ENCODE measurements at regions not wholly inside any gene's neighbourhood (a gene's known extent, or its start where the extent isn't known, plus 50 kb on each side); places are given as distances from the start of the nearest gene placed in this dataset.

- DNase-seq: no peak
- BruUV-seq (replicated peaks): no TSS peak
- no peak overlapping the region for H3K27ac Mint-ChIP-seq (ENCODE audit: unreplicated experiment)
- CTCF ChIA-PET: no interaction called here
- no peaks in the 10 kb centered on the region for H3K36me3 Mint-ChIP-seq (ENCODE audit: insufficient read depth, unreplicated experiment)
- no peaks in the 10 kb centered on the region for H3K4me1 Mint-ChIP-seq (ENCODE audit: low read depth, unreplicated experiment)
- TF ChIP-seq, protein P1, sequence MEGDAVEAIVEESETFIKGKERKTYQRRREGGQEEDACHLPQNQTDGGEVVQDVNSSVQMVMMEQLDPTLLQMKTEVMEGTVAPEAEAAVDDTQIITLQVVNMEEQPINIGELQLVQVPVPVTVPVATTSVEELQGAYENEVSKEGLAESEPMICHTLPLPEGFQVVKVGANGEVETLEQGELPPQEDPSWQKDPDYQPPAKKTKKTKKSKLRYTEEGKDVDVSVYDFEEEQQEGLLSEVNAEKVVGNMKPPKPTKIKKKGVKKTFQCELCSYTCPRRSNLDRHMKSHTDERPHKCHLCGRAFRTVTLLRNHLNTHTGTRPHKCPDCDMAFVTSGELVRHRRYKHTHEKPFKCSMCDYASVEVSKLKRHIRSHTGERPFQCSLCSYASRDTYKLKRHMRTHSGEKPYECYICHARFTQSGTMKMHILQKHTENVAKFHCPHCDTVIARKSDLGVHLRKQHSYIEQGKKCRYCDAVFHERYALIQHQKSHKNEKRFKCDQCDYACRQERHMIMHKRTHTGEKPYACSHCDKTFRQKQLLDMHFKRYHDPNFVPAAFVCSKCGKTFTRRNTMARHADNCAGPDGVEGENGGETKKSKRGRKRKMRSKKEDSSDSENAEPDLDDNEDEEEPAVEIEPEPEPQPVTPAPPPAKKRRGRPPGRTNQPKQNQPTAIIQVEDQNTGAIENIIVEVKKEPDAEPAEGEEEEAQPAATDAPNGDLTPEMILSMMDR (IDR thresholded peaks at IDR 0.05; ENCODE audit: unreplicated experiment): no peak
- no peak overlapping the region for H3K4me3 Mint-ChIP-seq (ENCODE audit: low read depth, unreplicated experiment)
- H3K27me3 Mint-ChIP-seq (ENCODE audit: unreplicated experiment): peaks cover 49% of the 10 kb centered on the region
- H3K9me3 Mint-ChIP-seq (ENCODE audit: low read depth, unreplicated experiment): no peaks in the 10 kb centered on the region
- intact Hi-C loops (cut with micrococcal nuclease; ENCODE audit: unreplicated experiment): no loop called here
These were observed 90.3 kb downstream of the BARX1 start for GRCh38 chr9:93864840-93865239.

DNA sequence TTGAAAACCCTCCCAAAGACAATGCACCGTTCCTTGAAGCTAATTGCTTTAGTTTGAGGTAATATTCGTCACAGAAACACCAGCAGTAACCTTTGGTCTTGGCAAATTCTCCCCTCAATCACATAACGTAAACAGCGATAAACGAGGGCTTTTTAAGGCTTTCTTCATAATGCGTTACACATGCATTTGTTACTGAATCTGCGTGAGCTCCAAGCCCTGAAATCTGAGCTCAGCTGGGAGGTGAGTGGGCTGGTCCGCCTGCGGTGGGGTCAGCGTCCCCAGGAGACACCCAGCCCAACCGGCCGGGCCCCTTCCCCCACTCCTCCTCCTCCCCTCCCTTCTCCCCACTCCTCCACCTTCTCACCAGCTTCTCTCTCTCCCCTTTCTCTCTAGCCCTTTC lies 91.1 kb downstream of the BARX1 start:
- H3K9me3 Mint-ChIP-seq (ENCODE audit: low read depth, unreplicated experiment): no peaks in the 10 kb centered on the region
- H3K27me3 Mint-ChIP-seq (ENCODE audit: unreplicated experiment): peaks cover 57% of the 10 kb centered on the region
- CTCF ChIA-PET: no interaction called here
- no peak overlapping the region for H3K27ac Mint-ChIP-seq (ENCODE audit: unreplicated experiment)
- no peaks in the 10 kb centered on the region for H3K36me3 Mint-ChIP-seq (ENCODE audit: insufficient read depth, unreplicated experiment)
- no TSS peak for BruUV-seq (replicated peaks)
- intact Hi-C loops (cut with micrococcal nuclease; ENCODE audit: unreplicated experiment): no loop called here
- H3K4me3 Mint-ChIP-seq (ENCODE audit: low read depth, unreplicated experiment): no peak overlapping the region
- DNase-seq: no peak
- TF ChIP-seq, protein P1 (IDR thresholded peaks at IDR 0.05; ENCODE audit: unreplicated experiment): no peak
- no peaks in the 10 kb centered on the region for H3K4me1 Mint-ChIP-seq (ENCODE audit: low read depth, unreplicated experiment)

DNA sequence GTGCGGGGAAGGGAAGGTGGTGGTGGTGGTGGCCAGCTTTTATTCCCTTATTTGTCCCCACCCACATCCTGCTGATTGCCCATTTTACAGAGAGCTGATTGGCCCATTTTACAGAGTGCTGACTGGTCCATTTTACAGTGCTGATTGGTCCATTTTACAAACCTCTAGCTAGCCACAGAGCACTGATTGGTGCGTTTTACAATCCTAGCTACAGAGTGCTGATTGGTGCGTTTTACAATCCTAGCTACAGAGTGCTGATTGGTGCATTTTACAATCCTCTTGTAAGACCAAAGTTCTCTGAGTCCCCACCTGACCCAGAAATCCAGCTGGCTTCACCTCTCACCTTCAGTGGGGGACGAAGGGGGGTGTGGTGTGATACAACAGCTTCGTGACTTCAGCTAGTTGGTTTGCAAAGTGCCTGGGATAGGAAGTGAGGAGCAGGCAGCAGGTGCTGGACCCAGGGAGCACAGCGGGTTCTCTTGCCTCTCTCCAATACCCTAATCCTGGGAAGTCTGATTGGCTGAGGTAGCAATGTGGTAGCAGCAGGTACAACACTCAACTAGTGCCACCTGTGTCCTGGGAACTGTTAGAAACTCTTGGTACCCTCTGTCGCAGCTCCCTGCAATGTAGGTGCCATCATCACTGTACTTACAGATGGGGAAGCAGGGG lies 92.1 kb downstream of the BARX1 start:
- H3K36me3 Mint-ChIP-seq (ENCODE audit: insufficient read depth, unreplicated experiment): no peaks in the 10 kb centered on the region
- H3K27ac Mint-ChIP-seq (ENCODE audit: unreplicated experiment): no peak overlapping the region
- H3K4me1 Mint-ChIP-seq (ENCODE audit: low read depth, unreplicated experiment): no peaks in the 10 kb centered on the region
- no peak overlapping the region for H3K4me3 Mint-ChIP-seq (ENCODE audit: low read depth, unreplicated experiment)
- H3K9me3 Mint-ChIP-seq (ENCODE audit: low read depth, unreplicated experiment): no peaks in the 10 kb centered on the region
- intact Hi-C loops (cut with micrococcal nuclease; ENCODE audit: unreplicated experiment): no loop called here
- no TSS peak for BruUV-seq (replicated peaks)
- H3K27me3 Mint-ChIP-seq (ENCODE audit: unreplicated experiment): peaks cover 67% of the 10 kb centered on the region
- no peak for DNase-seq
- CTCF ChIA-PET: no interaction called here
- TF ChIP-seq, protein P1 (IDR thresholded peaks at IDR 0.05; ENCODE audit: unreplicated experiment): no peak

DNA sequence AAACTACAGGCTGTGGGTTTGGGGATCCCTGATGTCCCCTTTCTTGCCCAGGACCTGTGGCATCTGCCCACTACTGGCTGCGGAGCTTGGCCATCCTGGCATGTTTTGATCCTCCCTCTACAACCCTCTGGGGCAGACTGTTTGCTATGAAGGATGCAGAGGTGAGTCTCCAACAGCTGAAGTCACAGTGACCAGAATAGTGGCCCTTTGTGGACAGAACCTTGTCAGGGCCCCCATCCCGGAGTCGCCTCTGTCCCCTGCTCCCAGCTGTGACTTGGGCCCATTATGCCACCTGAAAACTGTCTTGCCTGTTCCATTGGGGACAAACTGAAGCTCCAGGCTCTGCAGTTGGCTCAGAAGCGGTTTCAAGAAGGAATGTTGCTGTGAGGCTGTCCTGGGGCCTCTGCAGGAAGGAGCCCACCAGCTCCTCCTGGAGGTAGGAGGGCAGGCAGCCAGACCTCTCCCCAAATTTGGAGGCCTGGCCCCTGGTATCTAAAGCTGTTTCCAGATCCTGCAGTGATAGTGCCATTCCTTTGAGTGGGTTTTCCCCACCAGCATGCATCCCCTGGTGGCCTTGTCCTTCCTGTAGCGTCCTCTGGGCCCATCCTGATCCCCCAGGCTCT lies 93.3 kb downstream of the BARX1 start:
- Mint-ChIP-seq H3K9me3 (ENCODE audit: low read depth, unreplicated experiment) (no peaks in the 10 kb centered on the region), H3K4me1 (ENCODE audit: low read depth, unreplicated experiment) (no peaks in the 10 kb centered on the region), H3K27me3 (ENCODE audit: unreplicated experiment) (peaks cover 68% of the 10 kb centered on the region), H3K4me3 (ENCODE audit: low read depth, unreplicated experiment) (no peak overlapping the region), H3K36me3 (ENCODE audit: insufficient read depth, unreplicated experiment) (no peaks in the 10 kb centered on the region), H3K27ac (ENCODE audit: unreplicated experiment) (no peak overlapping the region)
- TF ChIP-seq, protein P1 (IDR thresholded peaks at IDR 0.05; ENCODE audit: unreplicated experiment): no peak
- no peak for DNase-seq
- intact Hi-C loops (cut with micrococcal nuclease; ENCODE audit: unreplicated experiment): no loop called here
- no TSS peak for BruUV-seq (replicated peaks)
- CTCF ChIA-PET: no interaction called here

Data from Calu3 (cell line).